ENCODE measurements at regions not wholly inside any gene's neighbourhood (a gene's known extent, or its start where the extent isn't known, plus 50 kb on each side); places are given as distances from the start of the nearest gene placed in this dataset.
"Not testable (repeated sequence)": the region's sequence is repeated elsewhere in the genome, so short reads cannot be mapped to it uniquely, and the experiment has no call there.

DNA sequence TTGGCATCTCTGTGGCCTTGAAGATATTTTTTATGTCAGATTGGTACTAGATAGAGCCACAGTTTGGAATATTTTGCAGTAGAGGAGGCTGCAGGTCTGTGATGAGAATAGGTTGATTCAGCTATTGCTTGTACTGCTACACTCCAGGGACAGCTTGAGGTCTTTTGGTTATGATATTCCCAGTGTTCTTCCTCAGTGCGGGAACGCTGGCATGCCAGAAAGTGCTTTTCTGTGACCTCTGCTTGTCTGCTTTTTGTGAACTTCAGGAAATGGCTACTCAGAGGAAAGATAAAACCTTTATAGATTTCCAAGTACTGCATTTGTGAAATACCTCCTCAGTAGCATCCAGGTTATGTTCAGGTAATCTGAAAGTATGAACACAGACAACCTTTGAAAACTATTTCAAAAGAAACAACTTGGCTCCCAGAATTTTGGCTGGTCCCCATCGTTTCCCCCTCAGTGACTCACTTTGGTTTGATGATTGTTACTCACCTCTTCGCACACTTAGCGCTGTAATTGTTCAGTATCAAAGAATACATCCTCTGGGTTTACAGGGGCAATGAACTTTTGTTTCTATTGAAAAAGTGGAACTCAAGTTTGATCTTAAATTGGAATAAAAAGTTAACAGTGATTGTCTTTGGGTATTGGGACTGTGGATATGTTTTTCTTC, 191.4 kb downstream of the HIPK3 start:
- Histone ChIP-seq H3K27ac (ENCODE audit: low read depth in 1 of 2, low read length in 2 of 2) (no peak overlapping the region), H3K27me3 (ENCODE audit: control insufficient read depth in 1 of 2, insufficient read depth in 2 of 2, low read length in 1 of 2) (no peaks in the 10 kb centered on the region), H3K9me3 (ENCODE audit: control insufficient read depth, low read length) (no peaks in the 10 kb centered on the region), H3K4me3 (ENCODE audit: low read length in 2 of 2) (no peak overlapping the region), H3K36me3 (ENCODE audit: control insufficient read depth in 1 of 2, insufficient read depth in 2 of 2, low read length in 1 of 2) (no peaks in the 10 kb centered on the region), H3K4me1 (ENCODE audit: control insufficient read depth in 1 of 2, insufficient read depth in 2 of 2, low read length in 2 of 2) (peaks cover 0 to 4% of the 10 kb centered on the region in 2 donors)
- no peak for DNase-seq
- no peak for ATAC-seq (ENCODE audit: low FRiP score)
- 78 to 82% methylated on average over 5 of the region's 5 CpGs for WGBS, 2 donors
- intact Hi-C loops (cut with DNase I) = no loop called here

- 75 to 76% methylated on average over 1 of the region's 1 CpG for WGBS, 2 donors
These were observed 188.6 kb downstream of the HIPK3 start for GRCh38 chr11:33445761-33446161.

GRCh38 chr11:33444835-33445594, 187.8 kb downstream of the HIPK3 start:
- H3K27ac ChIP-seq (ENCODE audit: low read depth in 1 of 2, low read length in 2 of 2) = no peak overlapping the region
- ATAC-seq (ENCODE audit: low FRiP score) = no peak
- H3K36me3 ChIP-seq (ENCODE audit: control insufficient read depth in 1 of 2, insufficient read depth in 2 of 2, low read length in 1 of 2) = no peaks in the 10 kb centered on the region
- peaks cover 0 to 4% of the 10 kb centered on the region in 2 donors for H3K4me1 ChIP-seq (ENCODE audit: control insufficient read depth in 1 of 2, insufficient read depth in 2 of 2, low read length in 2 of 2)
- H3K27me3 ChIP-seq (ENCODE audit: control insufficient read depth in 1 of 2, insufficient read depth in 2 of 2, low read length in 1 of 2) = no peaks in the 10 kb centered on the region
- no peak for DNase-seq
- H3K4me3 ChIP-seq (ENCODE audit: low read length in 2 of 2) = no peak overlapping the region
- intact Hi-C loops (cut with DNase I) = no loop called here
- H3K9me3 ChIP-seq (ENCODE audit: control insufficient read depth, low read length) = no peaks in the 10 kb centered on the region
- WGBS, 2 donors = 37 to 40% methylated on average over 4 of the region's 4 CpGs

More at GRCh38 chr11:33445761-33446161, 188.6 kb downstream of the HIPK3 start:
- ATAC-seq (ENCODE audit: low FRiP score) (no peak), DNase-seq (no peak)
- peaks cover 0 to 4% of the 10 kb centered on the region in 2 donors for H3K4me1 ChIP-seq (ENCODE audit: control insufficient read depth in 1 of 2, insufficient read depth in 2 of 2, low read length in 2 of 2)
- H3K9me3 ChIP-seq (ENCODE audit: control insufficient read depth, low read length) = no peaks in the 10 kb centered on the region
- intact Hi-C loops (cut with DNase I) = no loop called here
- no peaks in the 10 kb centered on the region for H3K27me3 ChIP-seq (ENCODE audit: control insufficient read depth in 1 of 2, insufficient read depth in 2 of 2, low read length in 1 of 2)
- no peak overlapping the region for H3K4me3 ChIP-seq (ENCODE audit: low read length in 2 of 2)
- no peaks in the 10 kb centered on the region for H3K36me3 ChIP-seq (ENCODE audit: control insufficient read depth in 1 of 2, insufficient read depth in 2 of 2, low read length in 1 of 2)
- no peak overlapping the region for H3K27ac ChIP-seq (ENCODE audit: low read depth in 1 of 2, low read length in 2 of 2)

- H3K9me3 ChIP-seq (ENCODE audit: control insufficient read depth, low read length) = no peaks in the 10 kb centered on the region
- H3K4me3 ChIP-seq (ENCODE audit: low read length in 2 of 2) = no peak overlapping the region
- peaks cover 0 to 4% of the 10 kb centered on the region in 2 donors for H3K4me1 ChIP-seq (ENCODE audit: control insufficient read depth in 1 of 2, insufficient read depth in 2 of 2, low read length in 2 of 2)
- H3K36me3 ChIP-seq (ENCODE audit: control insufficient read depth in 1 of 2, insufficient read depth in 2 of 2, low read length in 1 of 2) = no peaks in the 10 kb centered on the region
- intact Hi-C loops (cut with DNase I) = no loop called here
- H3K27me3 ChIP-seq (ENCODE audit: control insufficient read depth in 1 of 2, insufficient read depth in 2 of 2, low read length in 1 of 2) = no peaks in the 10 kb centered on the region
- DNase-seq (no peak), ATAC-seq (ENCODE audit: low FRiP score) (no peak)
- no peak overlapping the region for H3K27ac ChIP-seq (ENCODE audit: low read depth in 1 of 2, low read length in 2 of 2)
These were observed 186.5 kb downstream of the HIPK3 start for GRCh38 chr11:33443684-33444083.

DNA sequence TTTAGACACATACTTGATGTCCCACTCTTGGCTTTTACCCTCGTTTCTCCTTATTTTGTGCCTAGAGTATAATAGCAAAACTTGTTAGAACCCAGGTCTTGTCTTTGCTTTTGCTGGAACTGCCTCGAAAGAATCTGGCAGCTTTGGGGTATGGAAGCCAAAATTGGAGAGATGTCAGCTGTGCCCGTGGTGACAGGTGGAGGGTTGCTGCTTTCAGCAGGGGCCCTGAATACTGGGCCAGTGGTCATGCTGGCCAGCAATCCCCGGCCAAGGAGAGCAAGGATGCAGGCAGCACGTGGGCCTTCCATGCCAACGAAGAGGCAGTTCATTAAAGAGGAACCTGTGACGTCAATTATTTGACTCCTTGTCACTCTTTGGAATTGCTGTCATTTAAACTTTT, 181.1 kb downstream of the HIPK3 start:
- no peak overlapping the region for H3K4me3 ChIP-seq (ENCODE audit: low read length in 2 of 2)
- intact Hi-C loops (cut with DNase I) = no loop called here
- 40 to 41% methylated on average over 7 of the region's 7 CpGs for WGBS, 2 donors
- H3K9me3 ChIP-seq (ENCODE audit: control insufficient read depth, low read length) = peaks cover 4% of the 10 kb centered on the region
- no peak overlapping the region for H3K27ac ChIP-seq (ENCODE audit: low read depth in 1 of 2, low read length in 2 of 2)
- no peaks in the 10 kb centered on the region for H3K36me3 ChIP-seq (ENCODE audit: control insufficient read depth in 1 of 2, insufficient read depth in 2 of 2, low read length in 1 of 2)
- H3K27me3 ChIP-seq (ENCODE audit: control insufficient read depth in 1 of 2, insufficient read depth in 2 of 2, low read length in 1 of 2) = no peaks in the 10 kb centered on the region
- DNase-seq (no peak), ATAC-seq (ENCODE audit: low FRiP score) (no peak)
- H3K4me1 ChIP-seq (ENCODE audit: control insufficient read depth in 1 of 2, insufficient read depth in 2 of 2, low read length in 2 of 2) = no peaks in the 10 kb centered on the region

DNA sequence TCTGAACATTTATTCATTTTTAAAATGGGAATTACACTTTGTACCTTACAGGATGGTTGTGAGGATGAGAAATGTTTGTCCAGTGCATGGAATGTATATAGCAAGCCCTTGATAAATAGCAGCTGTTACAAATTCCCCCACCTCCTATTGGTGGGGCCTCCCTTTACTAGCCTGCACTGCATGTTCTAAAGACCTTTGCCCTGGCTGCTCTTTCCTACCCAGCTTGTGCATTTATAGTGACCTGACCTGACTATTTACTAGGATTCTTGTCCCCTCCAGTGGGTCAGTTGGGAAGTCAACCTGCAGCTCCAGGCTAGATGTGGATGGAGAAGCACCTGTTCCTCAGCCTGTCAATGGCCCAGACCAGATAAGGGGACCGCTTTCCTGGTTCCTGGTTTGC, 180.3 kb downstream of the HIPK3 start:
- Histone ChIP-seq H3K9me3 (ENCODE audit: control insufficient read depth, low read length) (peaks cover 4% of the 10 kb centered on the region), H3K27me3 (ENCODE audit: control insufficient read depth in 1 of 2, insufficient read depth in 2 of 2, low read length in 1 of 2) (no peaks in the 10 kb centered on the region), H3K4me3 (ENCODE audit: low read length in 2 of 2) (no peak overlapping the region), H3K4me1 (ENCODE audit: control insufficient read depth in 1 of 2, insufficient read depth in 2 of 2, low read length in 2 of 2) (no peaks in the 10 kb centered on the region), H3K36me3 (ENCODE audit: control insufficient read depth in 1 of 2, insufficient read depth in 2 of 2, low read length in 1 of 2) (no peaks in the 10 kb centered on the region), H3K27ac (ENCODE audit: low read depth in 1 of 2, low read length in 2 of 2) (no peak overlapping the region)
- intact Hi-C loops (cut with DNase I) = no loop called here
- DNase-seq (no peak), ATAC-seq (ENCODE audit: low FRiP score) (no peak)
- 94 to 100% methylated on average over 1 of the region's 1 CpG for WGBS, 2 donors

DNA sequence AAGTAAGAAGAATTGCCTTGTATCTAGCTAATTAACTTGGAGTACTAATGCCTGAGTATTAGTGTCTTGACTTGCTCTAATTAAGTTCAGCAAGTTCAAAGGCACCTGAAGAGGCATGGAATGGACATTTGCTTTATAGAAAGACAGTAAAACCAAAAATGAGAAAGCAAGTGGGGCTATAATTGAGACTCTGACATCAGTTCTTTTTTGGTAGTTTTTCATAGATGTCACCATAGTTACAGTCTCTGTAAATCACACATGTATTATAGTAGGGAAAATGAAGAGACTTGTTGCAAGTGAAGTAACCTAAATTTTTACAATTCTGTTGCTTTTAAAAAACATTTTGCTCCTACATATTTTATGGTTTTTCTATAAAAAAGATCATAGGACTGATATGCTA, 178.0 kb downstream of the HIPK3 start:
- no peaks in the 10 kb centered on the region for H3K27me3 ChIP-seq (ENCODE audit: control insufficient read depth in 1 of 2, insufficient read depth in 2 of 2, low read length in 1 of 2)
- ATAC-seq (ENCODE audit: low FRiP score) = no peak
- intact Hi-C loops (cut with DNase I) = no loop called here

GRCh38 chr11:33434294-33434693, 177.1 kb downstream of the HIPK3 start:
- H3K4me1 ChIP-seq (ENCODE audit: control insufficient read depth in 1 of 2, insufficient read depth in 2 of 2, low read length in 2 of 2) = no peaks in the 10 kb centered on the region
- no peaks in the 10 kb centered on the region for H3K27me3 ChIP-seq (ENCODE audit: control insufficient read depth in 1 of 2, insufficient read depth in 2 of 2, low read length in 1 of 2)
- no peak for DNase-seq
- no peak for ATAC-seq (ENCODE audit: low FRiP score)
- H3K36me3 ChIP-seq (ENCODE audit: control insufficient read depth in 1 of 2, insufficient read depth in 2 of 2, low read length in 1 of 2) = no peaks in the 10 kb centered on the region
- WGBS, 2 donors = 90 to 92% methylated on average over 1 of the region's 1 CpG
- H3K27ac ChIP-seq (ENCODE audit: low read depth in 1 of 2, low read length in 2 of 2) = no peak overlapping the region
- H3K9me3 ChIP-seq (ENCODE audit: control insufficient read depth, low read length) = peaks cover 5% of the 10 kb centered on the region
- intact Hi-C loops (cut with DNase I) = no loop called here
- H3K4me3 ChIP-seq (ENCODE audit: low read length in 2 of 2) = no peak overlapping the region

More for the DNA sequence above, 178.0 kb downstream of the HIPK3 start:
- DNase-seq = no peak
- Histone ChIP-seq H3K4me1 (ENCODE audit: control insufficient read depth in 1 of 2, insufficient read depth in 2 of 2, low read length in 2 of 2) (no peaks in the 10 kb centered on the region), H3K27ac (ENCODE audit: low read depth in 1 of 2, low read length in 2 of 2) (no peak overlapping the region), H3K36me3 (ENCODE audit: control insufficient read depth in 1 of 2, insufficient read depth in 2 of 2, low read length in 1 of 2) (no peaks in the 10 kb centered on the region), H3K4me3 (ENCODE audit: low read length in 2 of 2) (no peak overlapping the region), H3K9me3 (ENCODE audit: control insufficient read depth, low read length) (peaks cover 4% of the 10 kb centered on the region)

DNA sequence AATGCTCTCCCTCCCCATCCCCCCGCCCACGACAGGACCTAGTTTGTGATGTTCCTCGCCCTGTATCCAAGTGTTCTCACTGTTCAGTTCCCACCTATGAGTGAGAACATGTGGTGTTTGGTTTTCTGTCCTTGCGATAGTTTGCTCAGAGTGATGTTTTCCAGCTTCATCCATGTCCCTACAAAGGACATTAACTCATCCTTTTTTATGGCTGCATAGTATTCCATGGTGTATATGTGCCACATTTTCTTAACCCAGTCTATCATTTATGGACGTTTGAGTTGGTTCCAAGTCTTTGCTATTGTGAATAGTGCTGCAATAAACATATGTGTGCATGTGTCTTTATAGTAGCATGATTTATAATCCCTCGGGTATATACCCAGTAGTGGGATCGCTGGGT, 171.3 kb downstream of the HIPK3 start:
- intact Hi-C loops (cut with DNase I) = not testable (repeated sequence)

More for the DNA sequence above, 171.3 kb downstream of the HIPK3 start:
- H3K4me3 ChIP-seq (ENCODE audit: low read length in 2 of 2); H3K27ac ChIP-seq (ENCODE audit: low read depth in 1 of 2, low read length in 2 of 2); H3K36me3 ChIP-seq (ENCODE audit: control insufficient read depth in 1 of 2, insufficient read depth in 2 of 2, low read length in 1 of 2); H3K4me1 ChIP-seq (ENCODE audit: control insufficient read depth in 1 of 2, insufficient read depth in 2 of 2, low read length in 2 of 2); ATAC-seq (ENCODE audit: low FRiP score); H3K9me3 ChIP-seq (ENCODE audit: control insufficient read depth, low read length); H3K27me3 ChIP-seq (ENCODE audit: control insufficient read depth in 1 of 2, insufficient read depth in 2 of 2, low read length in 1 of 2); DNase-seq: not testable (repeated sequence)
- WGBS, 2 donors = 74 to 80% methylated on average over 7 of the region's 7 CpGs
